Loucy (cell line): ENCODE measurements at regions not wholly inside any gene's neighbourhood (a gene's known extent, or its start where the extent isn't known, plus 50 kb on each side); places are given as distances from the start of the nearest gene placed in this dataset.

Experiments used
- H2AFZ ChIP-seq: fragments of 200-600 bp; sonication (generic); 2 replicates; pipeline ENCODE4 v1.6.0; 2016; ENCODE audit warnings: antibody characterized with exemption, mild to moderate bottlenecking, low read length, moderate library complexity
- H3F3A ChIP-seq: fragments of 200-600 bp; 2 replicates; pipeline ENCODE4 v1.6.0; 2016; ENCODE audit warnings: antibody characterized with exemption, low read depth, mild to moderate bottlenecking
- H3K27me3 ChIP-seq: fragments of 200-600 bp; sonication (generic); 2 replicates; pipeline ENCODE4 v1.6.1; 2014; ENCODE audit warnings: low read length, mild to moderate bottlenecking; ENCODE audit not compliant: insufficient read depth, poor library complexity, severe bottlenecking
- H3K36me3 ChIP-seq: fragments of 200-600 bp; sonication (generic); 2 replicates; pipeline ENCODE4 v1.6.1; 2016; ENCODE audit warnings: low read length; ENCODE audit not compliant: insufficient read depth
- H3K4me1 ChIP-seq: fragments of 200-600 bp; sonication (generic); 2 replicates; pipeline ENCODE4 v1.5.1; 2014; ENCODE audit warnings: low read length, mild to moderate bottlenecking; ENCODE audit not compliant: insufficient read depth, poor library complexity, severe bottlenecking
- H3K4me2 ChIP-seq: fragments of 200-600 bp; sonication (generic); 2 replicates; pipeline ENCODE4 v1.6.0; 2014; ENCODE audit warnings: antibody characterized with exemption, low read length, low read depth, mild to moderate bottlenecking; ENCODE audit not compliant: poor library complexity, severe bottlenecking
- H3K4me3 ChIP-seq: fragments of 200-600 bp; sonication (generic); 2 replicates; pipeline ENCODE4 v1.5.1; 2014; ENCODE audit warnings: low read length, mild to moderate bottlenecking, mixed read lengths; ENCODE audit not compliant: poor library complexity, severe bottlenecking
- H3K79me2 ChIP-seq: fragments of 200-600 bp; sonication (generic); 2 replicates; pipeline ENCODE4 v1.6.1; 2014; ENCODE audit warnings: low read length; ENCODE audit not compliant: insufficient read depth
- H3K9ac ChIP-seq: fragments of 200-600 bp; sonication (generic); 2 replicates; pipeline ENCODE4 v1.6.0; 2014; ENCODE audit warnings: mild to moderate bottlenecking, low read depth, low read length, moderate library complexity; ENCODE audit not compliant: poor library complexity, severe bottlenecking
- H3K9me2 ChIP-seq: fragments of 200-600 bp; sonication (generic); replicated peaks from 2 replicates; pipeline ENCODE4 v1.6.1; 2016; ENCODE audit warnings: low read depth, low read length, mixed read lengths
- H3K9me3 ChIP-seq: fragments of 200-600 bp; sonication (generic); 2 replicates; pipeline ENCODE4 v1.6.1; 2014; ENCODE audit warnings: mild to moderate bottlenecking, antibody characterized with exemption, low read length, low read depth; ENCODE audit not compliant: insufficient read depth
- H4K20me1 ChIP-seq: fragments of 200-600 bp; sonication (generic); 2 replicates; pipeline ENCODE4 v1.6.0; 2014; ENCODE audit warnings: antibody characterized with exemption, low read length, mild to moderate bottlenecking; ENCODE audit not compliant: insufficient read depth, poor library complexity, severe bottlenecking
- EZH2phosphoT487 ChIP-seq: fragments of 200-600 bp; IDR thresholded peaks from 2 replicates; pipeline ENCODE4 v1.6.1; 2018; ENCODE audit warnings: antibody characterized with exemption, mild to moderate bottlenecking, moderate library complexity, borderline replicate concordance
- TF ChIP-seq, protein P1 (sequence below): fragments of 200-600 bp; sonication (generic); conservative IDR thresholded peaks from 2 replicates; pipeline ENCODE4 v1.5.1; 2014; ENCODE audit warnings: mild to moderate bottlenecking, antibody characterized with exemption, low read length

GRCh38 chr6:102820098-102820497 is 1426.6 kb downstream of the GRIK2 start:
- Histone ChIP-seq H3K9me2 (no peaks in the 10 kb centered on the region), H3K36me3 (no peaks in the 10 kb centered on the region), H3K79me2 (no peaks in the 10 kb centered on the region), H3K9me3 (no peaks in the 10 kb centered on the region), H3K9ac (no peak overlapping the region), H2AFZ (no peak overlapping the region), H3K27me3 (no peaks in the 10 kb centered on the region), H3K4me2 (no peak overlapping the region), H3F3A (no peaks in the 10 kb centered on the region), H3K4me1 (no peaks in the 10 kb centered on the region), H3K4me3 (no peak overlapping the region), H4K20me1 (no peaks in the 10 kb centered on the region)
- no peak for TF ChIP-seq EZH2phosphoT487
- TF ChIP-seq, protein P1, sequence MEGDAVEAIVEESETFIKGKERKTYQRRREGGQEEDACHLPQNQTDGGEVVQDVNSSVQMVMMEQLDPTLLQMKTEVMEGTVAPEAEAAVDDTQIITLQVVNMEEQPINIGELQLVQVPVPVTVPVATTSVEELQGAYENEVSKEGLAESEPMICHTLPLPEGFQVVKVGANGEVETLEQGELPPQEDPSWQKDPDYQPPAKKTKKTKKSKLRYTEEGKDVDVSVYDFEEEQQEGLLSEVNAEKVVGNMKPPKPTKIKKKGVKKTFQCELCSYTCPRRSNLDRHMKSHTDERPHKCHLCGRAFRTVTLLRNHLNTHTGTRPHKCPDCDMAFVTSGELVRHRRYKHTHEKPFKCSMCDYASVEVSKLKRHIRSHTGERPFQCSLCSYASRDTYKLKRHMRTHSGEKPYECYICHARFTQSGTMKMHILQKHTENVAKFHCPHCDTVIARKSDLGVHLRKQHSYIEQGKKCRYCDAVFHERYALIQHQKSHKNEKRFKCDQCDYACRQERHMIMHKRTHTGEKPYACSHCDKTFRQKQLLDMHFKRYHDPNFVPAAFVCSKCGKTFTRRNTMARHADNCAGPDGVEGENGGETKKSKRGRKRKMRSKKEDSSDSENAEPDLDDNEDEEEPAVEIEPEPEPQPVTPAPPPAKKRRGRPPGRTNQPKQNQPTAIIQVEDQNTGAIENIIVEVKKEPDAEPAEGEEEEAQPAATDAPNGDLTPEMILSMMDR, result no peak

DNA sequence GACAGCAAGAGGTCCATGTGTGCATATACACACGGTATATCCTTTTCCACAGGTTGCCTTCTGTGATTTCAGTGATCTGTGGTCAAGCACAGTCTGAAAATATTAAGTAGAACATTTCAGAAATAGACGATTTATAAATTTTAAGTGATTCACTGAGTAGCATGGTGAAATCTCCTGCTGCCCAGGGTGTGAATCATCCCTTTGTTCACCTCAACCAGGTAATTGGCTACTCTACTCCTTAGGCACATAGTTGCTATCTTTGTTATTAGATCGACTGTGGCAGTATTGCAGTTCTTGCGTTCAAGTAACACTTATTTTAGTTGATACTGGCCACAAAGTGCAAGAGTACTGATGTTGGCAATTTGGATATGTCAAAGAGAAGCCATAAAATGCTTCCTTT is 1421.7 kb downstream of the GRIK2 start:
- Histone ChIP-seq H3K9me2 (no peaks in the 10 kb centered on the region), H3K27me3 (no peaks in the 10 kb centered on the region), H2AFZ (no peak overlapping the region), H3F3A (no peaks in the 10 kb centered on the region), H3K4me2 (no peak overlapping the region), H3K79me2 (no peaks in the 10 kb centered on the region), H3K9ac (no peak overlapping the region), H3K4me3 (no peak overlapping the region), H3K4me1 (no peaks in the 10 kb centered on the region), H4K20me1 (no peaks in the 10 kb centered on the region), H3K9me3 (no peaks in the 10 kb centered on the region), H3K36me3 (no peaks in the 10 kb centered on the region)
- TF ChIP-seq, protein P1, result no peak
- TF ChIP-seq EZH2phosphoT487, result no peak

- no peak overlapping the region for H3K9ac ChIP-seq
- H3K27me3 ChIP-seq, result no peaks in the 10 kb centered on the region
- H3F3A ChIP-seq, result no peaks in the 10 kb centered on the region
- no peaks in the 10 kb centered on the region for H3K9me3 ChIP-seq
- H3K4me3 ChIP-seq, result no peak overlapping the region
- no peaks in the 10 kb centered on the region for H4K20me1 ChIP-seq
- H3K9me2 ChIP-seq, result no peaks in the 10 kb centered on the region
- TF ChIP-seq EZH2phosphoT487, result no peak
- TF ChIP-seq, protein P1, result no peak
- no peaks in the 10 kb centered on the region for H3K4me1 ChIP-seq
- no peak overlapping the region for H3K4me2 ChIP-seq
- H3K36me3 ChIP-seq, result no peaks in the 10 kb centered on the region
- no peak overlapping the region for H2AFZ ChIP-seq
- H3K79me2 ChIP-seq, result no peaks in the 10 kb centered on the region
Measured at GRCh38 chr6:102813489-102814275, 1420.2 kb downstream of the GRIK2 start.
